NT2/D1 (cell line): ENCODE measurements at regions not wholly inside any gene's neighbourhood (a gene's known extent, or its start where the extent isn't known, plus 50 kb on each side); places are given as distances from the start of the nearest gene placed in this dataset.

Experiments
- SUZ12 ChIP-seq: IDR thresholded peaks from 2 replicates; pipeline ENCODE4 v1.6.1; 2011; ENCODE audit not compliant: insufficient read length, insufficient read depth; ENCODE audit errors: extremely low read depth
- YY1 ChIP-seq: IDR thresholded peaks from 2 replicates; pipeline ENCODE4 v1.6.1; 2011; ENCODE audit not compliant: insufficient read length, insufficient read depth
- ZNF274 ChIP-seq: IDR thresholded peaks from 2 replicates; pipeline ENCODE4 v1.6.1; 2011; ENCODE audit warnings: mild to moderate bottlenecking, low read depth, low read length

- TF ChIP-seq SUZ12, result no peak
- no peak for TF ChIP-seq ZNF274
- TF ChIP-seq YY1, result no peak
These were observed 183.1 kb upstream of the LEF1 start for GRCh38 chr4:108351791-108352190.
